ENCODE measurements at regions not wholly inside any gene's neighbourhood (a gene's known extent, or its start where the extent isn't known, plus 50 kb on each side); places are given as distances from the start of the nearest gene placed in this dataset.

GRCh38 chr2:217328622-217328978, 468.7 kb upstream of the TNP1 start:
- Histone ChIP-seq H3K4me3 (no peak overlapping the region), H3K27me3 (replicated peaks; ENCODE audit: insufficient read depth) (no peaks in the 10 kb centered on the region), H3K9me3 (no peaks in the 10 kb centered on the region), H3K36me3 (no peaks in the 10 kb centered on the region), H3K4me1 (replicated peaks) (no peaks in the 10 kb centered on the region), H3K27ac (no peak overlapping the region)
- DNase-seq (ENCODE audit: low spot score), result no peak
- intact Hi-C loops (cut with DNase I), result no loop called here
- WGBS, result 82% methylated on average over 2 of the region's 2 CpGs
- TF ChIP-seq POLR2A (IDR thresholded peaks at IDR 0.05) (no peak), POLR2AphosphoS5 (IDR thresholded peaks at IDR 0.05) (no peak)
- TF ChIP-seq, protein P1, sequence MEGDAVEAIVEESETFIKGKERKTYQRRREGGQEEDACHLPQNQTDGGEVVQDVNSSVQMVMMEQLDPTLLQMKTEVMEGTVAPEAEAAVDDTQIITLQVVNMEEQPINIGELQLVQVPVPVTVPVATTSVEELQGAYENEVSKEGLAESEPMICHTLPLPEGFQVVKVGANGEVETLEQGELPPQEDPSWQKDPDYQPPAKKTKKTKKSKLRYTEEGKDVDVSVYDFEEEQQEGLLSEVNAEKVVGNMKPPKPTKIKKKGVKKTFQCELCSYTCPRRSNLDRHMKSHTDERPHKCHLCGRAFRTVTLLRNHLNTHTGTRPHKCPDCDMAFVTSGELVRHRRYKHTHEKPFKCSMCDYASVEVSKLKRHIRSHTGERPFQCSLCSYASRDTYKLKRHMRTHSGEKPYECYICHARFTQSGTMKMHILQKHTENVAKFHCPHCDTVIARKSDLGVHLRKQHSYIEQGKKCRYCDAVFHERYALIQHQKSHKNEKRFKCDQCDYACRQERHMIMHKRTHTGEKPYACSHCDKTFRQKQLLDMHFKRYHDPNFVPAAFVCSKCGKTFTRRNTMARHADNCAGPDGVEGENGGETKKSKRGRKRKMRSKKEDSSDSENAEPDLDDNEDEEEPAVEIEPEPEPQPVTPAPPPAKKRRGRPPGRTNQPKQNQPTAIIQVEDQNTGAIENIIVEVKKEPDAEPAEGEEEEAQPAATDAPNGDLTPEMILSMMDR (IDR thresholded peaks at IDR 0.05), result no peak

DNA sequence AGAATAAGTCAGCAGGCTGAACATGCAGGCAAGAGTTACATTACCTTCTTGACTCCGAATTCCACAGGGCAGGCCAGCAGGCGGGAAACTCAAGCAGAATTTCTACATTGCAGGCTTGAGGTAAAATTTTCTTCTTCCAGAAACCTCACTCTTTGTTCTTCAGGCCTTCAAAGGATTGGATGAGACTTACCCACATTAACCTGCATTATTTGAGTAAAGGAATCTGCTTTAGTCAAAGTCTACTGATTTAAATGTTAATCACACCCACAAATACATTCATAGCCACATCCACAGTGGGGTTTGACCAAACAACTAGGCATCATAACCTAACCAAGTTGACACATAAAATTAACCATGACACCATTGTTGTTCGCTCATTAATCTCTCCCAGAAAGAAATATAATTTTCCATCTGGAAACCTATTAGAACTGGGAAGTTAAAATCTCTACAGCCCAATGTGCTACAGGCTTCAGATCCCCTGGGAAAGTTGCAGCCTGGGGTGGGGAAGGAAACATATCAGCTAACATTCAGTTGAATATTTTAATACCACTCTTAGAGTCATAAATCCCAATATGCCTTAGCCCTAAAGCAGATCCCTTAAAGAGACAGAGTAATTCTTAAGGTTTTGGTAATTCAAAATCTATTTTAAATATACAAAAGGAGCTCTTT, 468.2 kb upstream of the TNP1 start:
- no peaks in the 10 kb centered on the region for H3K27me3 ChIP-seq (replicated peaks; ENCODE audit: insufficient read depth)
- H3K4me3 ChIP-seq, result no peak overlapping the region
- TF ChIP-seq POLR2AphosphoS5 (IDR thresholded peaks at IDR 0.05), result no peak
- TF ChIP-seq, protein P1 (IDR thresholded peaks at IDR 0.05), result no peak
- no peak for TF ChIP-seq POLR2A (IDR thresholded peaks at IDR 0.05)
- intact Hi-C loops (cut with DNase I), result no loop called here
- no peaks in the 10 kb centered on the region for H3K9me3 ChIP-seq
- H3K36me3 ChIP-seq, result no peaks in the 10 kb centered on the region
- no peak for DNase-seq (ENCODE audit: low spot score)
- 76% methylated on average over 3 of the region's 3 CpGs for WGBS
- no peak overlapping the region for H3K27ac ChIP-seq
- H3K4me1 ChIP-seq (replicated peaks), result no peaks in the 10 kb centered on the region

DNA sequence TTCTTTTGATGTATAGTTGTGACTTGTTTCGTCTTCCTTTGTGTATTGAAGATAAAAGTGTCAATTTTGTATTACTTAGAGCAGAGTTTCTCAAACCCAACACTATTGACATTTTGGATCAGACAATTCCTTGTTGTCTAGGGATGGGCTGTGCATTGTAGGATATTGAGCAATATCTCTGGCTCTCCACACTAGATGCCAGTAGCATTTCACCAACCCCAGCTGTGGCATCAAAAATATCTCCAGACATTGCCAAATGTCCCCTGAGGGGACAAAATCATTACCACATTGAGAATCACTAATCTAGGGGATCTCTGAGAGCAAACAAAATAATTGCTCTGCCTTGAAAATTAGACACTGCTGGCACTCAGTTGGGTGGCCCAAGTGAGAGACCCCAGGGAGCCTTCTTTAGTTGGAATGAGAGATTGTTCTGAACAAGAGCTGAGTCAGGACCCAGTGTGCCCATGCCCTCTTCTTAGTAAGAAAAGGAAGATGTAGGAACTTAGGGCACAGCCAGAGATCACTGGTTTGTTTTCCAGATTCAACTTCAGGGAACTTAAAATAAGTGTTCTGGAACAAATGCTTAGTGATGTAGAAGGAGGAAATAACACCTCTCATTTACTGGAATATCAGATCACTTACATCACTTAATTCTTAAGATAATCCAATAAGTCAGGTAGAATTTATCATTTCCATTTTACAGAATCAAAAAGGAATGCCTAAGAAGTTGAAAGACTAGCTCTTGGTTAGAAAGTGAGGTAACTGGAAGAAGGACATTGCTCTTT, 466.6 kb upstream of the TNP1 start:
- Histone ChIP-seq H3K4me3 (no peak overlapping the region), H3K9me3 (no peaks in the 10 kb centered on the region), H3K36me3 (no peaks in the 10 kb centered on the region), H3K27me3 (replicated peaks; ENCODE audit: insufficient read depth) (no peaks in the 10 kb centered on the region), H3K27ac (no peak overlapping the region), H3K4me1 (replicated peaks) (no peaks in the 10 kb centered on the region)
- no peak for DNase-seq (ENCODE audit: low spot score)
- intact Hi-C loops (cut with DNase I), result no loop called here
- no peak for TF ChIP-seq POLR2A (IDR thresholded peaks at IDR 0.05)
- TF ChIP-seq, protein P1 (IDR thresholded peaks at IDR 0.05), result no peak
- TF ChIP-seq POLR2AphosphoS5 (IDR thresholded peaks at IDR 0.05), result no peak
- 79% methylated on average over 1 of the region's 1 CpG for WGBS

GRCh38 chr2:217325816-217326215, 466.0 kb upstream of the TNP1 start:
- Histone ChIP-seq H3K27ac (no peak overlapping the region), H3K9me3 (no peaks in the 10 kb centered on the region), H3K4me3 (no peak overlapping the region), H3K27me3 (replicated peaks; ENCODE audit: insufficient read depth) (no peaks in the 10 kb centered on the region), H3K4me1 (replicated peaks) (no peaks in the 10 kb centered on the region), H3K36me3 (no peaks in the 10 kb centered on the region)
- intact Hi-C loops (cut with DNase I), result no loop called here
- 62% methylated on average over 2 of the region's 2 CpGs for WGBS
- DNase-seq (ENCODE audit: low spot score), result no peak
- TF ChIP-seq POLR2A (IDR thresholded peaks at IDR 0.05), result no peak
- TF ChIP-seq, protein P1 (IDR thresholded peaks at IDR 0.05), result no peak

GRCh38 chr2:217325251-217325650, 465.4 kb upstream of the TNP1 start:
- intact Hi-C loops (cut with DNase I), result no loop called here
- H3K27ac ChIP-seq, result no peak overlapping the region
- no peaks in the 10 kb centered on the region for H3K27me3 ChIP-seq (replicated peaks; ENCODE audit: insufficient read depth)
- H3K9me3 ChIP-seq, result no peaks in the 10 kb centered on the region
- H3K4me3 ChIP-seq, result no peak overlapping the region
- no peaks in the 10 kb centered on the region for H3K36me3 ChIP-seq
- TF ChIP-seq, protein P1 (IDR thresholded peaks at IDR 0.05), result no peak
- TF ChIP-seq POLR2AphosphoS5 (IDR thresholded peaks at IDR 0.05) (no peak), POLR2A (IDR thresholded peaks at IDR 0.05) (no peak)
- H3K4me1 ChIP-seq (replicated peaks), result no peaks in the 10 kb centered on the region
- DNase-seq (ENCODE audit: low spot score), result no peak
- 89% methylated on average over 2 of the region's 2 CpGs for WGBS

Measured in prostate gland (tissue), 2 donors.